HEK293 (cell line): ENCODE measurements at regions not wholly inside any gene's neighbourhood (a gene's known extent, or its start where the extent isn't known, plus 50 kb on each side); places are given as distances from the start of the nearest gene placed in this dataset.

ENCODE experiments used
- CTCF ChIP-seq: fragments of 450-650 bp; formaldehyde crosslinking; IDR thresholded peaks from 2 replicates; pipeline ENCODE4 v1.5.1; 2016; ENCODE audit warnings: missing biosample characterization, missing genetic modification characterization
- PATZ1 ChIP-seq: fragments of 450-650 bp; formaldehyde crosslinking; IDR thresholded peaks from 2 replicates; pipeline ENCODE4 v1.5.1; 2016; ENCODE audit warnings: missing biosample characterization, missing genetic modification characterization
- REPIN1 ChIP-seq: fragments of 450-650 bp; formaldehyde crosslinking; IDR thresholded peaks from 2 replicates; pipeline ENCODE4 v1.5.1; 2017; ENCODE audit warnings: missing biosample characterization, missing genetic modification characterization, low read depth
- SP2 ChIP-seq: fragments of 450-650 bp; formaldehyde crosslinking; IDR thresholded peaks from 2 replicates; pipeline ENCODE4 v1.5.1; 2016; ENCODE audit warnings: missing biosample characterization, missing genetic modification characterization
- ZFP41 ChIP-seq: fragments of 450-650 bp; formaldehyde crosslinking; IDR thresholded peaks from 2 replicates; pipeline ENCODE4 v1.5.1; 2016; ENCODE audit warnings: missing biosample characterization, missing genetic modification characterization, borderline replicate concordance
- ZNF121 ChIP-seq: fragments of 450-650 bp; formaldehyde crosslinking; IDR thresholded peaks from 2 replicates; pipeline ENCODE4 v1.5.1; 2016; ENCODE audit warnings: missing biosample characterization, missing genetic modification characterization
- ZNF18 ChIP-seq: fragments of 450-650 bp; formaldehyde crosslinking; IDR thresholded peaks from 2 replicates; pipeline ENCODE4 v1.5.1; 2016; ENCODE audit warnings: missing biosample characterization, missing genetic modification characterization
- ZNF211 ChIP-seq: fragments of 450-650 bp; formaldehyde crosslinking; IDR thresholded peaks from 2 replicates; pipeline ENCODE4 v1.5.1; 2016; ENCODE audit warnings: low read depth, missing biosample characterization, missing genetic modification characterization
- ZNF433 ChIP-seq: fragments of 450-650 bp; formaldehyde crosslinking; IDR thresholded peaks from 2 replicates; pipeline ENCODE4 v1.5.1; 2016; ENCODE audit warnings: missing biosample characterization, missing genetic modification characterization, low read depth
- ZNF571 ChIP-seq: fragments of 450-650 bp; formaldehyde crosslinking; IDR thresholded peaks from 2 replicates; pipeline ENCODE4 v1.5.0; 2017; ENCODE audit warnings: missing biosample characterization, missing genetic modification characterization
- ZNF600 ChIP-seq: fragments of 450-650 bp; formaldehyde crosslinking; IDR thresholded peaks from 2 replicates; pipeline ENCODE4 v1.5.1; 2016; ENCODE audit warnings: missing biosample characterization, missing genetic modification characterization

GRCh38 chr4:178241601-178242118 lies 799.4 kb upstream of the AGA start:
- TF ChIP-seq ZNF211: no peak
- no peak for TF ChIP-seq ZFP41 (tag by site-specific recombination)
- TF ChIP-seq PATZ1 (tag by site-specific recombination): no peak
- TF ChIP-seq ZNF433 (tag by site-specific recombination): no peak
- no peak for TF ChIP-seq ZNF18
- no peak for TF ChIP-seq CTCF (tag by site-specific recombination)
- no peak for TF ChIP-seq ZNF571 (tag by site-specific recombination)
- no peak for TF ChIP-seq REPIN1 (tag by site-specific recombination)
- no peak for TF ChIP-seq SP2 (tag by site-specific recombination)
- no peak for TF ChIP-seq ZNF600 (tag by site-specific recombination)
- TF ChIP-seq ZNF121 (tag by site-specific recombination): no peak
